OCI-LY7 (cell line): ENCODE measurements at regions not wholly inside any gene's neighbourhood (a gene's known extent, or its start where the extent isn't known, plus 50 kb on each side); places are given as distances from the start of the nearest gene placed in this dataset.

Experiments
- CTCF ChIP-seq: fragments of 200-600 bp; sonication (generic); conservative IDR thresholded peaks from 2 replicates; pipeline ENCODE4 v1.5.1; 2014; ENCODE audit warnings: mild to moderate bottlenecking, antibody characterized with exemption, low read length, moderate library complexity, mixed read lengths
- EZH2phosphoT487 ChIP-seq: fragments of 200-600 bp; sonication (generic); IDR thresholded peaks from 2 replicates; pipeline ENCODE4 v1.6.1; 2018; ENCODE audit warnings: low read depth, borderline replicate concordance, mild to moderate bottlenecking, mixed run types, antibody characterized with exemption, low read length, moderate library complexity, mixed read lengths

- TF ChIP-seq CTCF = no peak
- no peak for TF ChIP-seq EZH2phosphoT487
Observed at GRCh38 chr9:118000581-118000980, 296.4 kb downstream of the TLR4 start.
